ENCODE measurements at regions not wholly inside any gene's neighbourhood (a gene's known extent, or its start where the extent isn't known, plus 50 kb on each side); places are given as distances from the start of the nearest gene placed in this dataset.

DNA sequence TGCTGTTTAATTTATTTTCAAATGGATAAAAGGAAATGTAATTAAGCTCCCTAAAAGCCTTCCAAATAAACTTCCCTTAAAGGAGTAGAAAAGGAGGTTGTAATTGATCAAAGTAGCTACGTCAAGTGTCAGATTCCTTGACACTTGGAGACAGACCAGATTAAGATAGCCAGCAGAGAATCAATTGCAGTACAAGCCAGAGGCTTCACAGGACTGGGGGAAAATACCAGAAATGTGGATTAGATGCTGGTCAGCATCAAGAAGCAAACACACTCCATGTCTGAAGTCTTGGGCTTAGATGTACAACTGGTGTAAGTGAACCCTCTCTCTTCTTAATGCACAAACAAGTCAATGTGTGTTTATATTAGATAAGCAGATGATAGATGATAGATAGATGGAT lies 184.9 kb upstream of the TAS2R1 start:
- CTCF ChIA-PET = interaction anchor here (0.6 to 0.7 kb wide), 2 partner anchors 23 to 209 kb away, joined by 3 read pairs; no protein-coding TSS in a partner anchor
- H3K27ac ChIP-seq (ENCODE audit: extremely low read depth, low read depth, low read length) = no peak overlapping the region

DNA sequence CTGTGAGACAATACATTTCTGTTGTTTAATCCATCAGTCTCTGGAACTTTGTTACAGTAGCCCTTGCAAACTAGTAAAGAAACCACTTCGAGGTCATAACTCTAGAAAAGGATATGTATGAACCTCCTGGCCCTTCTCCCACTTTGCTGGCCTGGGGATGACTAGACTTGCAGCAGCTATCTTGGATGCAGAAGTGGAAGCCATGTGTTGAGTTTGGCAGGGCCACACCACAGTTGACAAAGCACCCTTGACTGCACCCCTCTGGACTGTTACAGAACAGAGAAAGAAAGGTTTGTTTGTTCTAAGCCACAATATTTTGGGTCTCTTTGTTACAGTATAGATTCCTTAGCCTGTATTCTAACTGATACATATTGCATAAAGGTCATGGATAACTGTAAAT lies 183.2 kb upstream of the TAS2R1 start:
- Histone ChIP-seq H3K36me3 (ENCODE audit: control insufficient read depth in 2 of 2, insufficient read depth in 1 of 2, low read length in 2 of 2) (no peaks in the 10 kb centered on the region), H3K4me1 (ENCODE audit: control insufficient read depth, insufficient read depth, low read length) (no peaks in the 10 kb centered on the region), H3K9me3 (ENCODE audit: control insufficient read depth, insufficient read depth, low read depth, low read length) (no peaks in the 10 kb centered on the region), H3K27ac (ENCODE audit: extremely low read depth, low read depth, low read length) (no peak overlapping the region), H3K4me3 (ENCODE audit: low read depth, low read length) (no peak overlapping the region)
- ChIA-PET POLR2A (no interaction called here), CTCF (interaction anchor here (1.5 kb wide), 1 partner anchor 16 kb away, joined by 4 read pairs; no protein-coding TSS in a partner anchor)
- no peak for TF ChIP-seq ZNF624 (tag by site-specific recombination; IDR thresholded peaks at IDR 0.05)
- TF ChIP-seq, protein P1, sequence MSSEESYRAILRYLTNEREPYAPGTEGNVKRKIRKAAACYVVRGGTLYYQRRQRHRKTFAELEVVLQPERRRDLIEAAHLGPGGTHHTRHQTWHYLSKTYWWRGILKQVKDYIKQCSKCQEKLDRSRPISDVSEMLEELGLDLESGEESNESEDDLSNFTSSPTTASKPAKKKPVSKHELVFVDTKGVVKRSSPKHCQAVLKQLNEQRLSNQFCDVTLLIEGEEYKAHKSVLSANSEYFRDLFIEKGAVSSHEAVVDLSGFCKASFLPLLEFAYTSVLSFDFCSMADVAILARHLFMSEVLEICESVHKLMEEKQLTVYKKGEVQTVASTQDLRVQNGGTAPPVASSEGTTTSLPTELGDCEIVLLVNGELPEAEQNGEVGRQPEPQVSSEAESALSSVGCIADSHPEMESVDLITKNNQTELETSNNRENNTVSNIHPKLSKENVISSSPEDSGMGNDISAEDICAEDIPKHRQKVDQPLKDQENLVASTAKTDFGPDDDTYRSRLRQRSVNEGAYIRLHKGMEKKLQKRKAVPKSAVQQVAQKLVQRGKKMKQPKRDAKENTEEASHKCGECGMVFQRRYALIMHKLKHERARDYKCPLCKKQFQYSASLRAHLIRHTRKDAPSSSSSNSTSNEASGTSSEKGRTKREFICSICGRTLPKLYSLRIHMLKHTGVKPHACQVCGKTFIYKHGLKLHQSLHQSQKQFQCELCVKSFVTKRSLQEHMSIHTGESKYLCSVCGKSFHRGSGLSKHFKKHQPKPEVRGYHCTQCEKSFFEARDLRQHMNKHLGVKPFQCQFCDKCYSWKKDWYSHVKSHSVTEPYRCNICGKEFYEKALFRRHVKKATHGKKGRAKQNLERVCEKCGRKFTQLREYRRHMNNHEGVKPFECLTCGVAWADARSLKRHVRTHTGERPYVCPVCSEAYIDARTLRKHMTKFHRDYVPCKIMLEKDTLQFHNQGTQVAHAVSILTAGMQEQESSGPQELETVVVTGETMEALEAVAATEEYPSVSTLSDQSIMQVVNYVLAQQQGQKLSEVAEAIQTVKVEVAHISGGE (tag by site-specific recombination; conservative IDR thresholded peaks at IDR 0.05; ENCODE audit: low read depth) = no peak
- TF ChIP-seq OVOL3 (tag by site-specific recombination; IDR thresholded peaks at IDR 0.05) = no peak
- TF ChIP-seq IKZF3 (tag by site-specific recombination; IDR thresholded peaks at IDR 0.05) = no peak
- no peak for TF ChIP-seq ZXDB (tag by site-specific recombination; IDR thresholded peaks at IDR 0.05)
- TF ChIP-seq KLF8 (tag by site-specific recombination; IDR thresholded peaks at IDR 0.05) = no peak
- TF ChIP-seq ZNF169 (tag by site-specific recombination; IDR thresholded peaks at IDR 0.05) = no peak
- TF ChIP-seq ZNF394 (tag by site-specific recombination; IDR thresholded peaks at IDR 0.05; ENCODE audit: borderline replicate concordance) = no peak
- TF ChIP-seq, protein P2, sequence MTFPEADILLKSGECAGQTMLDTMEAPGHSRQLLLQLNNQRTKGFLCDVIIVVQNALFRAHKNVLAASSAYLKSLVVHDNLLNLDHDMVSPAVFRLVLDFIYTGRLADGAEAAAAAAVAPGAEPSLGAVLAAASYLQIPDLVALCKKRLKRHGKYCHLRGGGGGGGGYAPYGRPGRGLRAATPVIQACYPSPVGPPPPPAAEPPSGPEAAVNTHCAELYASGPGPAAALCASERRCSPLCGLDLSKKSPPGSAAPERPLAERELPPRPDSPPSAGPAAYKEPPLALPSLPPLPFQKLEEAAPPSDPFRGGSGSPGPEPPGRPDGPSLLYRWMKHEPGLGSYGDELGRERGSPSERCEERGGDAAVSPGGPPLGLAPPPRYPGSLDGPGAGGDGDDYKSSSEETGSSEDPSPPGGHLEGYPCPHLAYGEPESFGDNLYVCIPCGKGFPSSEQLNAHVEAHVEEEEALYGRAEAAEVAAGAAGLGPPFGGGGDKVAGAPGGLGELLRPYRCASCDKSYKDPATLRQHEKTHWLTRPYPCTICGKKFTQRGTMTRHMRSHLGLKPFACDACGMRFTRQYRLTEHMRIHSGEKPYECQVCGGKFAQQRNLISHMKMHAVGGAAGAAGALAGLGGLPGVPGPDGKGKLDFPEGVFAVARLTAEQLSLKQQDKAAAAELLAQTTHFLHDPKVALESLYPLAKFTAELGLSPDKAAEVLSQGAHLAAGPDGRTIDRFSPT (tag by site-specific recombination; IDR thresholded peaks at IDR 0.05) = no peak
- TF ChIP-seq, protein P3, sequence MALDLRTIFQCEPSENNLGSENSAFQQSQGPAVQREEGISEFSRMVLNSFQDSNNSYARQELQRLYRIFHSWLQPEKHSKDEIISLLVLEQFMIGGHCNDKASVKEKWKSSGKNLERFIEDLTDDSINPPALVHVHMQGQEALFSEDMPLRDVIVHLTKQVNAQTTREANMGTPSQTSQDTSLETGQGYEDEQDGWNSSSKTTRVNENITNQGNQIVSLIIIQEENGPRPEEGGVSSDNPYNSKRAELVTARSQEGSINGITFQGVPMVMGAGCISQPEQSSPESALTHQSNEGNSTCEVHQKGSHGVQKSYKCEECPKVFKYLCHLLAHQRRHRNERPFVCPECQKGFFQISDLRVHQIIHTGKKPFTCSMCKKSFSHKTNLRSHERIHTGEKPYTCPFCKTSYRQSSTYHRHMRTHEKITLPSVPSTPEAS (tag by site-specific recombination; IDR thresholded peaks at IDR 0.05) = no peak
- no peak for TF ChIP-seq RBAK (tag by site-specific recombination; IDR thresholded peaks at IDR 0.05)
- TF ChIP-seq, protein P4, sequence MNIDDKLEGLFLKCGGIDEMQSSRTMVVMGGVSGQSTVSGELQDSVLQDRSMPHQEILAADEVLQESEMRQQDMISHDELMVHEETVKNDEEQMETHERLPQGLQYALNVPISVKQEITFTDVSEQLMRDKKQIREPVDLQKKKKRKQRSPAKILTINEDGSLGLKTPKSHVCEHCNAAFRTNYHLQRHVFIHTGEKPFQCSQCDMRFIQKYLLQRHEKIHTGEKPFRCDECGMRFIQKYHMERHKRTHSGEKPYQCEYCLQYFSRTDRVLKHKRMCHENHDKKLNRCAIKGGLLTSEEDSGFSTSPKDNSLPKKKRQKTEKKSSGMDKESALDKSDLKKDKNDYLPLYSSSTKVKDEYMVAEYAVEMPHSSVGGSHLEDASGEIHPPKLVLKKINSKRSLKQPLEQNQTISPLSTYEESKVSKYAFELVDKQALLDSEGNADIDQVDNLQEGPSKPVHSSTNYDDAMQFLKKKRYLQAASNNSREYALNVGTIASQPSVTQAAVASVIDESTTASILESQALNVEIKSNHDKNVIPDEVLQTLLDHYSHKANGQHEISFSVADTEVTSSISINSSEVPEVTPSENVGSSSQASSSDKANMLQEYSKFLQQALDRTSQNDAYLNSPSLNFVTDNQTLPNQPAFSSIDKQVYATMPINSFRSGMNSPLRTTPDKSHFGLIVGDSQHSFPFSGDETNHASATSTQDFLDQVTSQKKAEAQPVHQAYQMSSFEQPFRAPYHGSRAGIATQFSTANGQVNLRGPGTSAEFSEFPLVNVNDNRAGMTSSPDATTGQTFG (tag by site-specific recombination; IDR thresholded peaks at IDR 0.05; ENCODE audit: borderline replicate concordance) = no peak
- TF ChIP-seq BCL11B (tag by site-specific recombination; IDR thresholded peaks at IDR 0.05; ENCODE audit: low read depth) = no peak
- no peak for TF ChIP-seq KLF9 (tag by site-specific recombination; IDR thresholded peaks at IDR 0.05; ENCODE audit: low read depth)
- TF ChIP-seq KLF10 (tag by site-specific recombination; IDR thresholded peaks at IDR 0.05) = no peak

More for the DNA sequence above, 184.9 kb upstream of the TAS2R1 start:
- TF ChIP-seq ZNF138 (tag by site-specific recombination; IDR thresholded peaks at IDR 0.05; ENCODE audit: borderline replicate concordance) (no peak), REPIN1 (tag by site-specific recombination; IDR thresholded peaks at IDR 0.05; ENCODE audit: low read depth) (no peak), YY1 (tag by site-specific recombination; IDR thresholded peaks at IDR 0.05) (no peak), SCRT1 (tag by site-specific recombination; IDR thresholded peaks at IDR 0.05; ENCODE audit: borderline replicate concordance) (no peak), ZBTB17 (tag by site-specific recombination; IDR thresholded peaks at IDR 0.05) (no peak), ZNF394 (tag by site-specific recombination; IDR thresholded peaks at IDR 0.05; ENCODE audit: borderline replicate concordance) (no peak), ZNF560 (tag by site-specific recombination; IDR thresholded peaks at IDR 0.05; ENCODE audit: borderline replicate concordance) (no peak), ZNF132 (tag by site-specific recombination; IDR thresholded peaks at IDR 0.05; ENCODE audit: borderline replicate concordance) (no peak), ZNF184 (tag by site-specific recombination; IDR thresholded peaks at IDR 0.05) (no peak)
- TF ChIP-seq, protein P5, sequence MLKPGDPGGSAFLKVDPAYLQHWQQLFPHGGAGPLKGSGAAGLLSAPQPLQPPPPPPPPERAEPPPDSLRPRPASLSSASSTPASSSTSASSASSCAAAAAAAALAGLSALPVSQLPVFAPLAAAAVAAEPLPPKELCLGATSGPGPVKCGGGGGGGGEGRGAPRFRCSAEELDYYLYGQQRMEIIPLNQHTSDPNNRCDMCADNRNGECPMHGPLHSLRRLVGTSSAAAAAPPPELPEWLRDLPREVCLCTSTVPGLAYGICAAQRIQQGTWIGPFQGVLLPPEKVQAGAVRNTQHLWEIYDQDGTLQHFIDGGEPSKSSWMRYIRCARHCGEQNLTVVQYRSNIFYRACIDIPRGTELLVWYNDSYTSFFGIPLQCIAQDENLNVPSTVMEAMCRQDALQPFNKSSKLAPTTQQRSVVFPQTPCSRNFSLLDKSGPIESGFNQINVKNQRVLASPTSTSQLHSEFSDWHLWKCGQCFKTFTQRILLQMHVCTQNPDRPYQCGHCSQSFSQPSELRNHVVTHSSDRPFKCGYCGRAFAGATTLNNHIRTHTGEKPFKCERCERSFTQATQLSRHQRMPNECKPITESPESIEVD (tag by site-specific recombination; IDR thresholded peaks at IDR 0.05) = no peak
- TF ChIP-seq, protein P3 (tag by site-specific recombination; IDR thresholded peaks at IDR 0.05) = no peak
- Histone ChIP-seq H3K9me3 (ENCODE audit: control insufficient read depth, insufficient read depth, low read depth, low read length) (no peaks in the 10 kb centered on the region), H3K4me3 (ENCODE audit: low read depth, low read length) (no peak overlapping the region), H3K4me1 (ENCODE audit: control insufficient read depth, insufficient read depth, low read length) (no peaks in the 10 kb centered on the region), H3K36me3 (ENCODE audit: control insufficient read depth in 2 of 2, insufficient read depth in 1 of 2, low read length in 2 of 2) (no peaks in the 10 kb centered on the region)
- POLR2A ChIA-PET = no interaction called here

All from HEK293 (cell line).